ACHN (cell line): ENCODE measurements at regions not wholly inside any gene's neighbourhood (a gene's known extent, or its start where the extent isn't known, plus 50 kb on each side); places are given as distances from the start of the nearest gene placed in this dataset.

ENCODE experiments used
- DNase-seq: peaks from one replicate; pipeline ENCODE4 v3.0.0-alpha.2; 2015
- in situ Hi-C: cut with HindIII; loops from 2 replicates; pipeline ENCODE4 v1.10.0; 2017; ENCODE audit warnings: low sequenced_read_pairs, low pct_ligation_motif_present, low pct_unique_long_range_greater_than_20kb

DNA sequence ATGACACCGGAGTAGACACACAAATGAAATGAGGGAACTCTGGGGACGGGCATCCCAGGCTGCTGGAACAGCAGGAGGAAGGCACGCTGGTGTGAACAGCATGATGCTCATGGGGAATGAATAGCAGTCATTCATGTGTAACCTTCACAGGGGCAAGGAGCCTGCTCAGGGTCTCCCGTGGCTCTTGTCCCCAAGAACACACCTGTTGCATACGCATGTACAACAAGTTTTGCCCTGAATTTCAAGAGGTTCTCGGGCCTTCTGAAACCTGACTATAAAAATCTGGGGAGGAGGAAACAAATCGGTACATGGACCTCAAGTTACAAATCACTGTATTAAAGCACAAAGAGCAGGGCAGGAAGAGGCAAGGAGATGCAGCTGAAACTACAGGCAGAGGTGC, 93.4 kb downstream of the RRAGC start:
- in situ Hi-C loops: no loop called here
- DNase-seq: no peak

DNA sequence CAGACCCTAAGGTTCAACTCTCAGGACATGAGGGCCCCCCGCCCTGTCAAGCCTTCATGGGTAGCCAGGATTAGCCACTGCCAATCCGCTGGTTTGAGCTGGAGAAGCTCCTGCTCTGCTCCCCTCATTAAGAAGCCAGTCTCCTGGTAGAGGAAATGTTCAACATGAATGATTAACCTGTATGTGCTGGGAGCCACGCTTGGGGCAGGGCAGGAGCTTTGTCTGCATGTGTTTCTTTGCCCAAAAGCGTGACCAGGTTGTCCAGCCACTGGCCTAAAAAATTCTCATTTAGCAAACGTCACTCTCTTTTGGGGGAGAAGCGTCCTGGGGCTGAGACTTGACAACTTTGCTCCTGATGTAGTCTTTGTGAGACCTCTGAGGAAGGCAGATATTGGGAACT, 96.5 kb downstream of the RRAGC start:
- in situ Hi-C loops: no loop called here
- no peak for DNase-seq

- in situ Hi-C loops: no loop called here
- DNase-seq: no peak
These were observed 99.0 kb downstream of the RRAGC start for GRCh38 chr1:38760562-38760961.

GRCh38 chr1:38758820-38759219, 100.8 kb downstream of the RRAGC start:
- in situ Hi-C loops: no loop called here
- no peak for DNase-seq

- no peak for DNase-seq
- in situ Hi-C loops: no loop called here
These were observed 112.5 kb downstream of the RRAGC start for GRCh38 chr1:38746941-38747600.

GRCh38 chr1:38746402-38746935, 113.1 kb downstream of the RRAGC start:
- in situ Hi-C loops: no loop called here
- no peak for DNase-seq

DNA sequence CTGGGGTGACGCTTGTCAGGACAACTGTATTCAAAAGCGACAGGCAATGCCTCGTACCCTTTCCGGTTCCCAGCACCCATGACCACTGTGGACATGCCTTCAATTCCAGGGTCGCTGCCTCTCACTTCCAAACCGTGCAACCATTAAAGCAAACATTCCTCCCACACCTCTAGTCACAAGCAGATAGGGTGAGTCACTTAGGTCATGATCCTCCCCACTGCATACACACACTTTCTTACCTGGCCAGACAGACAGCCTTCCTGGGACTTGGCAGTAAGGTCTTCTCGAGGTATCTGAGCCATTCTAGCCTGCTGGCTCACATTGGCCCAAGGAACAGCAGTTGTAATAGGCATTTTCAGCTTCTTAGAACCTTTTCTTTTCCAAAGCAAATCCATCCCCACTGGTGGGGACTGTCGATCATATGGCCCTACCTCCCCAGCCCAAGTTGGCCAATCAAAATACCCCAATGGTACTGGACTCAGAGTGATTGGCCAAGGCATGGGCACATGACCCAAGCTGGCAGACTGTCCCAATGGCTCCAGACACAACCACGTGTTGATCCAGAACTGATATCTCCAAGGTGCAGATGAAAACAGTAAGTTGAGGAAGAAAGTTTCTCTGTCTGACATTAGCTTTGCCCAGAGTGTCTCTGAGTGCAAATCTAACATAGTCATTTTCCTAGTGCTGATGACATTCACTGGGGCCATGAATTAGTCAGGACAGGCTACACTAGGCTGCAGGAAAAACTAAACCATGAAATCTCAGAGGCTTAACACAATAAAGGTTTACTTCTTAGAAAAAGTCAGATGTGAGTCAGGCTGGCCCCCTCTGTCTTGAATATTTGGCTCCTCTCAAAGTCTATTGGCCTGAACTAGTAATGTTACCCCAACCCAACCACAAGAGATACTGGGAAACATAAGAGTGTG, 113.8 kb downstream of the RRAGC start:
- no peak for DNase-seq
- in situ Hi-C loops: no loop called here

GRCh38 chr1:38744452-38745350, 114.9 kb downstream of the RRAGC start:
- in situ Hi-C loops: no loop called here
- DNase-seq: no peak

GRCh38 chr1:38743184-38743583, 116.4 kb downstream of the RRAGC start:
- in situ Hi-C loops: no loop called here
- DNase-seq: no peak

DNA sequence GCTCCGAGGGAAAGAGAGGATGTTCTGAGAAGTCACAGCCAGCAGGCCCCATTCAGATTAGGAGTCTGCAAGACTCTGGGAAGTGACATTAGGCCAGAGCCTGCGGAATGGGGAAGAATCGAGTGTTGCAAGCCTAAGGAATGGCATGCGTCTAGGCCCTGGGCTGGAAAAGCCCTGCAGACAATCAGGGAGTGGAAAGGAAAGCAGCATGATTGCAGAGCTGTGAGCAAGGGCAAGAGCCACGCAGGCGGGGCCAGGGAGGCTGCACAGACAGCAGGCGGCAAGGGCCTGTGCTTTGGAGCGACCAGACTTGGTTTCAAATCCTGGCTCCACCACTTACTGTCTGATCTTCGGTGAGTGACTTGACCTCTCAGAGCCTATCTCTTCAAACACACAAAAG, 118.2 kb downstream of the RRAGC start:
- in situ Hi-C loops: no loop called here
- no peak for DNase-seq

DNA sequence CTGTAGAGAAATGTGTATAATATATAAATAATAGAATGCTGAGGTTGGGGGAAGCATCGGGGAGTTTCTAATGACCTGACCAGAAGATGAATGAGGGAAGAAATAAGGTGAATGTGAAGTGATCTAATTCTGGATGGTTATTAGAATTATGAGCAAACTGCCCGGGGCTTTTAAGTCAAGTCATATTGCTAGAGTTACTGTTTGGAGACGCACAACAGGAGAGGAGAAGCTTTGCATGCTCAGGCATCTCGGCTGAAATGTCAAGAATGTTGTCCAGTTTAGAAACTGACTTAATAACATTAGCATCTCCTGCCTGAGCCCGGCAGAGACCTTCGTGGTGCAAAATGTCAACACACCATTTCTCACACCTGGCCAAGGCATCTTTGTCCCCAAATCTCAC, 119.1 kb downstream of the RRAGC start:
- in situ Hi-C loops: no loop called here
- no peak for DNase-seq

DNA sequence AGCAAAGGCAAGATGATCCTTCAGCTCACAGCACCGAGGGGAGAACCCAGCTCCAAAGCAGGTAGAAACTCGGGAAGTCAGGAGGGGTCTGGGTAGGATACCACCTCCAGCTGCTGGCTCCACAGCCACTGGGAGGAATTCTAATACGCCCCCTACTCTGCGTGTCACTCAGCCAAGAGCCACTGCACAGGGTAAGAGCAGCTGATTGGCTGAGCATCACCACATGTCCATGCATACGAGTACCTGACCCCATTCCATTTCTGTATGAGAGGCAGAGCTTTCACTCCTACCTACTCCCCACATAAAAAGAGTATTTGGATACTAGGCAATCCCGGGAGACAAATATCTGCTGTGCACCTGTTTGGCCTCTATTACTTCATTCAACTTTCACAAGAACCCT, 121.4 kb downstream of the RRAGC start:
- in situ Hi-C loops: no loop called here
- DNase-seq: no peak

- in situ Hi-C loops: no loop called here
- no peak for DNase-seq
These were observed 123.2 kb downstream of the RRAGC start for GRCh38 chr1:38736399-38736798.

DNA sequence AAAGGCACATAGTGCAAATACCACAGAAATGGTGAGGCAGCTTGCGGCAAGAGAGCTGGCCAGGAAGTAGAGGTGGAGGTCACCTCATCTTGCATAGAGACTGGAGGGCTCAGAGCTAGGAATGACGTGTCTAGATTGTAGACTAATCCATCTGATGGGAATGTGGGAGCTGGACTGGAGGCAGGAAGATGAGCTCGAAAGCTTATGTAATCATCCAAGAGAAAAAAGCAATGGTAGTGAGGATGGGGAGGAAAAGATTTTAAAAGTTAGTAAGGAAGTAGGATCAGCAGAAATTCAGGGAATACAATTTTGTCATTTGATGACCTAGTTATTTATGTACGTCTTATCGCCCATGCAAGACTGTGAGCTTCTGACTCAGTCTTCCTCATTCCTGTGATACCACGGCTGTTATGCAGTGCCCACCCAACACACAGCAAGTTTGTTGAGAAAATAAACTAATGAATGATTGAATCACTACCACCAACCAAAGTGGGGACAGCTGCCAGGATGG, 123.9 kb downstream of the RRAGC start:
- in situ Hi-C loops: no loop called here

GRCh38 chr1:38733761-38734160, 125.8 kb downstream of the RRAGC start:
- no peak for DNase-seq
- in situ Hi-C loops: no loop called here

More for the DNA sequence above, 123.9 kb downstream of the RRAGC start:
- no peak for DNase-seq

- no peak for DNase-seq
These were observed 128.8 kb downstream of the RRAGC start for GRCh38 chr1:38730511-38731397.

DNA sequence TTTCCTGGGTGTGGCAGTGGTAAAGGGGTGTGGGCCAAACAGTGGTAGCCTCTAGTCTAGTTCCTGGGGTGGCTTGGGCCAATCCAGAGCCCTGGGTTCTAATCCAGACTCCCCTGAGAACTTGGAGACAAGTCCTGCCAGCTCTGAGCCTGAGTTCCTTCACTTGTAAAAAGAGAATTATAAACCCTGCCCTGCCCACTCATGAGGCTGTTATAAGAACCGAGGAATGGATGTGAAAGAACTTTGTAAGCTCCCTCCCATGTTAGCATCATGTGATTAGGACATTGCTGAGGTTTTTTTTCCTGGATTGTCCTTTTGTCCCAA, 131.0 kb downstream of the RRAGC start:
- in situ Hi-C loops: no loop called here
- no peak for DNase-seq

More at GRCh38 chr1:38730511-38731397, 128.8 kb downstream of the RRAGC start:
- in situ Hi-C loops: no loop called here
